GM19238 (cell line): ENCODE measurements at regions not wholly inside any gene's neighbourhood (a gene's known extent, or its start where the extent isn't known, plus 50 kb on each side); places are given as distances from the start of the nearest gene placed in this dataset.

Experiments used
- DNase-seq: peaks from one replicate; pipeline ENCODE4 v3.0.0; 2011; ENCODE audit warnings: low spot score; ENCODE audit not compliant: insufficient read length

DNA sequence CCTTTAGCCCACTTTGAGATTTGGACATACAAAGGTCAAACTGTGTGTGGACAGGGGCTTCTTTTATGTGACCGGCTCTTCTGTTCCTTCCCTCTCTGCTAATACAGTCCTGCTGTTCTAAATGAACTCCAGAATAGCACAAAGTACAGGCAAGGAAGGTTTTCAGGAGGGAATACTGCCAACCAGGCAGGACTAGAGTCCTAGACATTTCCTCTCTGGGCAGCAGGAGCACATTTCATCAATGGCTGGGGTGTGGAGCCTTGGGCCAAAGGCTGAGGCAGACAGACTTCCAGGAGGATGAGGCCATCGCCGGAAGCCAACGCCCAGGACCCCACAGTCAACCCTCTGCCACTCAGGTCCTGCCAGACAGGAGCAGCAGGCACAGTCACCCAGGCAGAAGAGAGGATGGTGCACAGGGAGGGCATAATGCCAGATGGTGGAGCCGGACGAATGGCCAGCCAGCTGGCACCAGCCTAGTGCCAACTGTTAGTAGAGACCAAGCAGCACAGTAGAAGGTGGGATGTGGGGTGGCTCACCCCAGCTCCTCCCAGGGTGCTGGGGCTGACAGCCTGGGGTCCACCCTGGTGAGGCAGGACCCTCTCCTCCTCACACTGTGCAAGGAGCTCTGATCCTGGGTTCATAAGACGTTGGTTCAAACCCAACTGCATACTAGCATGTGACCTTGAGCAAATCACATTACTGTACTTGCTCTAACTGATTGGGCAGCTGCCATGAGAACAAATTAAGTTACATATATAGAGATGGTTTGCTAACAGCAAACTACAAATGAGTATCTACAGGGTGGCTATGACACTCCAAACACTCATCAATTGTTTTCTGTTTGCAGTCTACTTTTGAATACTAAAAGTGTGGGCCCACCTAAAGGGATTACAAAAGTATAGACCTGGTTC is 410.7 kb downstream of the SIPA1L2 start:
- no peak for DNase-seq

- no peak for DNase-seq
Observed at GRCh38 chr1:232213928-232214327, 416.0 kb downstream of the SIPA1L2 start.

DNA sequence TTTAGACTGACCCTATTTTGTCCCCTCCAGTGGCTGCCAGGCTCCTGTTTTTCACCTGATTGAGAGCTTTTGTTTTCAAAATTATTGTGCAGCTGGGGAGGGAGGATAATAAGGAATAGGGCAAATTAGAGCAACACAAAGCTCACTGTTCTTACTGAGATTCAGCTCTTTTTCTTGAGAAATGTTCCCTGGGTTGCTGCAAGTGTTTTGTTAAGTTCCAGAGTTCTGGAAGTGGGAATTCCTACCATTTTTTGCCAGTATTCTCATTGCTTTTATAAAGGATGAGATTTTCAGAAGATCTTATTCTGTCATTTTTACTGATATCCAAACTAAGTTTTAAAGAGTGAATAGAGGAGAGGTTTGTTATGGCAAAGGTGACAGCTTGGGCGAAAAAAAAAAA is 417.7 kb downstream of the SIPA1L2 start:
- no peak for DNase-seq

DNA sequence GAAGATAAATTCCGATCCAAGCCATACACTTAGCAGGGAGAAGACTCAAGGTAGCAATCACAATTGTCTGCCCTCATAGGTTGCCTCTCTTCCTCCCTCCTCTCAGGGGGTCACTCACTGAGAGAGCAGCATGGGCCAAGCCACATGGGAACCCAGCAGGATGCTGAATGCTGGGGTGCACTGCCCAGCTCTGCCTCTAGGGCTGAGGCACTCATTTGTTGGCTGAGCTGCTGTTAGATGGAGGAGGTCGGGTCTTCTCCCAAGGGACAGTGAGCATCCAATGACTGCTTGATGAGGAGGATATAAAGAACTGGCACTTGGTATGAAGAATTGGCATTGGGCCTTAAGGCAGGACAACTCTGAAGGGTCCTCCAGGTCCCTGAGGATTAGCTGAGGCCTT is 418.8 kb downstream of the SIPA1L2 start:
- DNase-seq, result no peak

DNA sequence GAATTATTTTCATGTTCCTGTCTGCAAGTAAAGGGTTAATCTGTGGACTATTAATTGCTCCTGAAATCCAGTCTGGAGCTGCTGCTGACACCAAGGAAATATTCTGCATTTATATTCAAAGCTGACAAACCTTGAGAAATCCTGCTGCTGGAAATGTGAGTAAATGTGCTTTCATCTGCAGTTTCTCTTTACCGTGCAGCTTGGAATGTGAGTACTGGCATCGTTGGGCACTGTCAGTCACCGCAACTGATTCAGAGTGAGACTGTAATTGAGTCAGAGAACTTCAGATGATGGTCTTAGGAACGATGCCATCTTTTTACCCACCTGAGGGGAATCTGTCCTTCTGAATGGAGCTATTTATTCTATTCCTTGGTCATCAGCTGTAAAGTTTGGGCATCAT is 420.6 kb downstream of the SIPA1L2 start:
- no peak for DNase-seq

DNA sequence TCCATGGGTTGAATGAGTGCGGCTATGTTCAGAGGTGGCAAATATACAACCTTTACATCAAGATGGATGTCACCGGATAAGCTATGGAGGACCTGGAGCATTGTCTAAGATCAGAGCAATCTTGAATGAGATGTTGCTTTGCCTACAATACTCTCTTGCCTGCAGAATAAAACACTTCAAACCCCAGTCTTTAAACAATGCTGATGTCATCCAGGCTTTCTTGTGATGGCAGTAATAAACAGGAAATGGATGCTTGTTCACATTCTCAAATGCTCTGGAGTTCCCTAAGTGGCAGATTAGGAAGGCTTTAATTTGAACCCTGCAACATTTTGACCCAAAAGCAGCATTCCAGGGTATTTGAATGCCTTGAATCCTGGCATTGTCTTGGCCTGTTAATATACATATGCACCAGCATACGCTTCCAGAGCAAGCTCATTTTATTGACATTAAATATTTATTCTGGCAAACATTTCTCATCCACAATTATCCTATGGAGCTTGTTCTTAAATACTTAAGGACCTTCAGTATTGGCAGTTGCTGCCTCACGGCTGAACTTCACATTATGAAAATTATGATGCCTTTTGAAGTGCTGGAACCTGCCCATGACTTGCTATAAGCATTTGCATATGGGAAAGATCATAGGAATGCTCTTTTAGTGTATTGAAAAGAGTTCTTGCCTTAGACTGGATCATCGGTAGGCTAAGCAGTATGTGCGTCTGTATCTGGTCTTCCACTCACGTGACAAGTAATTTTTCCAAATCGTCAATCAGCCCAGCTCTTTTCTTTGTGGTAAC is 422.7 kb downstream of the SIPA1L2 start:
- DNase-seq, result no peak

DNA sequence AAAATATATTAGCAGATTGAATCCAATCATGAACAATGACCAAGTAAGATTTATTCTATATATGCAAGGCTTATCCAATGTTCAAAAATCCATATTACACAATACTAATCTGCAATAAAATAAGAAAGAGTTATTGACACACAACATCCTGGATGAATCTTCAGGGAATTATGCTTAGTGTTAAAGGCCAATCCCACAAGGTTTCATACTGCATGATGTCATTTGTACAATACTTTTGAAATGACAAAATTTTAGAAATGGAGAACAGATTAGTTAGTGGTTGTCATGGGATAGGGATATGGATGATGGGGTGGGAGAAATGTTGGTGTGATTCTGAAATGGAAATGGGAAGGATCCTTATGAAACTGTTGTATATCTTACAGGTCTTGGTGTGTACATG is 425.7 kb downstream of the SIPA1L2 start:
- DNase-seq, result no peak

DNA sequence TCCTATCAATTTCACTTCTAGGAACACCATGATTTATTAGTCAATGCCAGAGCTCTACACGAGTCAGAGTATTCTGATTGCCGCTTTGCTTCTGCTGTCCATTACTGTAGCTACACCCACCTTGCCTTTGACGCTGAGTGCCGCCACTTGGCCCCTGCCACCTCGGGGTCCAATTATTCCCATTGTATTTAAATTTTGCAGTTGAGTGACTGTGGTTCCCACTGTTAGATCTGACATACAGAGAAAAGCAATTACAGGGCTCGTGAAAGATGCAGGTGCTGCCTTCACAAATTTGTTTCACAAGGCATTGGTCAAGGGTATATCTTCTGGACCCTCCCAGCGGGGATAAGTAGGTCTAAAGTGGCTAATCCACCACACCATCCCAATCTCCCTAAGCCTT is 428.9 kb downstream of the SIPA1L2 start:
- DNase-seq, result no peak

GRCh38 chr1:232196042-232196441 is 433.9 kb downstream of the SIPA1L2 start:
- no peak for DNase-seq

GRCh38 chr1:232194424-232194823 is 435.5 kb downstream of the SIPA1L2 start:
- DNase-seq, result no peak

- no peak for DNase-seq
Observed at GRCh38 chr1:232193451-232193783, 436.5 kb downstream of the SIPA1L2 start.

DNA sequence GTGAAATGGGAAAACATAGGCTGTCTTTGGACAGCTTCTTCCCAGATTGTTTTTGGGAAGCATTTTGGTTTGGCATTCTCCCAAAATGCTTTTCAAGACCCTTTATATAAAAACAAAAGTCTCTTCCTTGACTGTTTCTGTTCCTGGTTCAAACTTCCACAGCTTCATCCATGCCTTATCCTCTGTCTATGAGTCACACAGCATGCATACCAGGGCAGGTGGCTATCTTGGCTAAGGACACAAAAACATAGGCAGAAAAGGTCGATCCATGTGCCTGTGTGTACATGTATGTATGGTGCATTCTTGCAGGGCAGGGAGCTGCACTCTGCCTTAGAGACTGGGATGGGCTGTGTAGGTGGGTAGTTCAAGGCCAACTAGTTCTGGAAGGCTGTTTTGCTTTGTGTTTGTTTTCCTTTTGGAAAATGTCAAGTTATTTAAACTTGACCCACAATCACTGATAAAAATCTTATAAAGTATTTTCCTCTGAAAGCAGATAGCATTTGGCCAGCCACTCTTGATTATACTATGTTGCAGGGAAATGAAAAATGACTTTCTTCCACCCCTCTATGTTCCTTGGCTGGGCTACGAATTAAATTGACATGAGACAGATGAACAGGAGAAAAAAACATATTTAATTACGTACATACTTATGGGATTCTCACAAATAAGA is 437.0 kb downstream of the SIPA1L2 start:
- no peak for DNase-seq

GRCh38 chr1:232191560-232191959 is 438.4 kb downstream of the SIPA1L2 start:
- DNase-seq, result no peak

- no peak for DNase-seq
Observed at GRCh38 chr1:232188318-232188717, 441.6 kb downstream of the SIPA1L2 start.

DNA sequence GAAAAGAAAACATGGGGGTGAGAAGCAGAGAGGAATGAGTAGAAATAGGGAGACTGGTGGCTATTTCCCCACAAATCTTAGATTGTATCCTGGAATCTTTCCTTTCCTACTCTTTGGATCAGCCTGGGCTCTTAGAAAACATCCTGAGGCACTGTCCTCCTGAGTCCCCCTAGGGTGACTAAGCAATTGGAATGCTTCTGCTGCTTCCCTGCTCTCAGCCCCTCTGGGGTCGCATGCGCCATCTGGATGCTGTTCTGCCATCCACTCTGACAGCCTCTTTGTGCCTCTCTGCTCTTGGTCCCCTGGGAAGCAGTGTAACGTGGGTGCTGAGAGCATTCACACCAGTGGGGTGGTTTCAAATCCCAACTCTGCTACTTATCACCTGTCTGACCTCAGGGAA is 443.0 kb downstream of the SIPA1L2 start:
- DNase-seq, result no peak

DNA sequence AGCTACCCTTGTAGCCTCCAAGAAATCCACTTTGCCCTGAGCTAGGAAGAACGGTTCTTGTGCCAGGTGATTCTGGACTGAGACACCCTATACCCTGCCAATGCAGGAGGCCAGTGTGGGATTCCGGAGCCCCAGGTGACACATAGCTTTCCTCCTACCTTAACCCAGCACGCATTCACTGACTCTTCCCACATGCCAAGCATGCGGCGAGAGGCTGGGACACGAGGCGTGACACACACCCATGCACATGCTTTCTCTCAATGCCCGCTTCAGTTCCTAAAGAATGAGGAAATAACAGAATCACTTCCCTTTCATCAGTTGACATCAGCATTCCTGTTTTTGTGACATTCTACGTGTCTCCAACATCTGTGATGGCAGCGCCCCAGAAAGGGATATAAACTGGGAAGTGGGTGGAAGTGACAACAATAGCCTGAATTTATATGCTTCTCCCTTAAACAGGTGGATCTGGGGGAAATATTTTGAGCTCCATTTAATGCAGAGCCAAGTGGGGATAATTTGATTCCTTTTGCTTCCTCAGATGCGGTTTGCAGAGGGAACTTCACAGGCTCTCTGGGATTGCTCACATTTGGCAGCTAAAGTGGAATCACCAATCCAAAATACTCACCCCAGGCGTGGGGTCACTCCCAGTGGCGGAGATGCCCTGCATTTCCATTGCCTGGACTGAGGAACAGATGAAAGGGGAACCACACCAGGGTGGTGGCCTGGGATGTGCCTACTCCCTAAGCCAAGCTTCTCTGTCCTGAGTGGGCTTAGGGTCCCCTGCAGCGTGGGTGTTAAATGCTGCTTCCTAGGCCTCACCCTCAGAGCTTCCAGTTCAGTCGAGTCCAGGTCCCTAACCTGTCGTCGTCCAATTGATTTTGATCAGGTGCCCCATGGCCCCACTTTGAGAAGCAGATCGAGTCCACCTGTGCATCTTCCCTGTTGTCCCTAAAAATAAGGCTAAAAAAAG is 445.1 kb downstream of the SIPA1L2 start:
- DNase-seq, result no peak

- no peak for DNase-seq
Observed at GRCh38 chr1:232183802-232184201, 446.1 kb downstream of the SIPA1L2 start.

DNA sequence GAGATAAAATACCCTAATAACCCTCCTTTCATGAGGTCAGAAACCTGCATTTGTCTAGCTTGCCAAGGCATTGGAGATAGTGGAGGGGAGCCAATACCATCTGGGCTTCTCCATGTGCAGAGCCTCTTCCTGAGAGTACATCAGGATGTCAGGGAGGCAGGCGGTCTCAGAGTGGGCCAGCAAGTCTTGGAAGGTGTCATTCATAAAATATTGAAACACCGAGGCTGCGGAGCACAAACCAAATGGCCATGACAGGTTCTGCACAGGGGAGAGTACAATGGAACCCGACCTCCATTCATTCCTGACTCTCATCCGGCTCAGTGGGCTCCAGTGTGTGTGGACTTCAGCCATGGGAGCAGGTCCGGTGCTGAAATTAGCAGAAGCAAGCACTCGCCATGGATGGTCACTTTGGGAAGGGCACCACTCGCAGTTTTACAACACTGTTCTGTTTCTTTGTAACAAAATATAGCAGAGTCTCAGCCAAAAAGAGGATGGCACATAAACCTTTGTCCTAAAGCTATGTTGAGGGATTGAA is 446.6 kb downstream of the SIPA1L2 start:
- DNase-seq, result no peak

- DNase-seq, result no peak
Observed at GRCh38 chr1:232182236-232182635, 447.7 kb downstream of the SIPA1L2 start.

DNA sequence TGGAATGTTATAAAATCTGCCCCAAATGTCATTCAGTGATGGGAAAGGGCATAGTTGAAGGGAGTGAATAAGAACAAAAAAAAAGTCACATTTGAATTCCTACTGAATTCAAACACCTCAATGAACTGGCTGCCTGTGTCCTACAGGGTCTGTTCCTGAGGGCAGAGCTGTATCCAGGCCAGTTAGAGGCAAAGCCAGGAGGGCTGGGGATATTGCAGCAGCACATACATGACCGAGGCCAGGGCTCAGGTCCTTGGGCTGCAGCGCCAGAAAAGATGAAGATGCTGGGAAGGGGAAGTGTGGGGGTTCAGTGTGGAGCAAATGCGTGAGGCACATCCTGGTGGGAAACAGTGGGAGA is 449.2 kb downstream of the SIPA1L2 start:
- DNase-seq, result no peak
